WERI-Rb-1 (cell line): ENCODE measurements at regions not wholly inside any gene's neighbourhood (a gene's known extent, or its start where the extent isn't known, plus 50 kb on each side); places are given as distances from the start of the nearest gene placed in this dataset.

ENCODE experiments used
- DNase-seq: peaks from one replicate; pipeline ENCODE4 v3.0.0-alpha.2; 2020
- H3K27ac ChIP-seq: fragments of 250-450 bp; sonication (Bioruptor Pico); 2 replicates; pipeline ENCODE4 v1.5.1; 2020; ENCODE audit warnings: mild to moderate bottlenecking, moderate library complexity
- H3K27me3 ChIP-seq: fragments of 250-450 bp; sonication (Bioruptor Pico); 2 replicates; pipeline ENCODE4 v1.5.1; 2021; ENCODE audit warnings: mild to moderate bottlenecking, low read depth, moderate library complexity; ENCODE audit not compliant: insufficient read depth, severe bottlenecking
- H3K36me3 ChIP-seq: fragments of 250-450 bp; sonication (Bioruptor Pico); 2 replicates; pipeline ENCODE4 v1.5.1; 2020; ENCODE audit warnings: mild to moderate bottlenecking, moderate library complexity
- H3K4me3 ChIP-seq: 2 replicates; pipeline ENCODE4 v1.5.1; 2011; ENCODE audit warnings: low read depth, mild to moderate bottlenecking, control low read depth, low read length
- H3K9me3 ChIP-seq: fragments of 250-450 bp; sonication (Bioruptor Pico); 2 replicates; pipeline ENCODE4 v1.5.1; 2021; ENCODE audit warnings: mild to moderate bottlenecking, moderate library complexity; ENCODE audit not compliant: severe bottlenecking
- CTCF ChIP-seq: IDR thresholded peaks from 2 replicates; pipeline ENCODE4 v1.5.1; 2011; ENCODE audit warnings: low read depth, mild to moderate bottlenecking, control low read depth, inconsistent platforms, low read length

- no peak for TF ChIP-seq CTCF
- H3K9me3 ChIP-seq, result no peaks in the 10 kb centered on the region
- no peak for DNase-seq
- H3K4me3 ChIP-seq, result no peak overlapping the region
- H3K36me3 ChIP-seq, result no peaks in the 10 kb centered on the region
- no peaks in the 10 kb centered on the region for H3K27me3 ChIP-seq
- no peak overlapping the region for H3K27ac ChIP-seq
These were observed 281.1 kb upstream of the PFKP start for GRCh38 chr10:2786251-2786650.

GRCh38 chr10:2784766-2785165, 282.6 kb upstream of the PFKP start:
- no peak for TF ChIP-seq CTCF
- DNase-seq, result no peak
- no peaks in the 10 kb centered on the region for H3K27me3 ChIP-seq
- H3K4me3 ChIP-seq, result no peak overlapping the region
- H3K27ac ChIP-seq, result no peak overlapping the region
- no peaks in the 10 kb centered on the region for H3K36me3 ChIP-seq
- H3K9me3 ChIP-seq, result no peaks in the 10 kb centered on the region

- no peaks in the 10 kb centered on the region for H3K27me3 ChIP-seq
- no peak overlapping the region for H3K4me3 ChIP-seq
- no peaks in the 10 kb centered on the region for H3K9me3 ChIP-seq
- no peak overlapping the region for H3K27ac ChIP-seq
- no peak for TF ChIP-seq CTCF
- no peaks in the 10 kb centered on the region for H3K36me3 ChIP-seq
- DNase-seq, result no peak
These were observed 284.4 kb upstream of the PFKP start for GRCh38 chr10:2782950-2783349.

GRCh38 chr10:2782265-2782664, 285.1 kb upstream of the PFKP start:
- no peaks in the 10 kb centered on the region for H3K27me3 ChIP-seq
- no peaks in the 10 kb centered on the region for H3K9me3 ChIP-seq
- no peak overlapping the region for H3K4me3 ChIP-seq
- no peak for TF ChIP-seq CTCF
- H3K36me3 ChIP-seq, result no peaks in the 10 kb centered on the region
- no peak for DNase-seq
- no peak overlapping the region for H3K27ac ChIP-seq

GRCh38 chr10:2777666-2778355, 289.5 kb upstream of the PFKP start:
- no peak overlapping the region for H3K27ac ChIP-seq
- TF ChIP-seq CTCF, result no peak
- DNase-seq, result no peak
- H3K36me3 ChIP-seq, result no peaks in the 10 kb centered on the region
- no peaks in the 10 kb centered on the region for H3K9me3 ChIP-seq
- no peak overlapping the region for H3K4me3 ChIP-seq
- no peaks in the 10 kb centered on the region for H3K27me3 ChIP-seq

GRCh38 chr10:2772816-2773631, 294.3 kb upstream of the PFKP start:
- Histone ChIP-seq H3K27ac (no peak overlapping the region), H3K4me3 (no peak overlapping the region)
- TF ChIP-seq CTCF, result no peak

More at GRCh38 chr10:2772816-2773631, 294.3 kb upstream of the PFKP start:
- no peaks in the 10 kb centered on the region for H3K27me3 ChIP-seq
- no peaks in the 10 kb centered on the region for H3K9me3 ChIP-seq
- no peak for DNase-seq
- no peaks in the 10 kb centered on the region for H3K36me3 ChIP-seq
